ENCODE measurements at regions not wholly inside any gene's neighbourhood (a gene's known extent, or its start where the extent isn't known, plus 50 kb on each side); places are given as distances from the start of the nearest gene placed in this dataset.

GRCh38 chr6:88361298-88361697 lies 195.2 kb upstream of the CNR1 start:
- no peak for TF ChIP-seq ZFX (IDR thresholded peaks at IDR 0.05)
- no peak for TF ChIP-seq CTCF (conservative IDR thresholded peaks at IDR 0.05)
